ENCODE measurements at regions not wholly inside any gene's neighbourhood (a gene's known extent, or its start where the extent isn't known, plus 50 kb on each side); places are given as distances from the start of the nearest gene placed in this dataset.
"Not testable (repeated sequence)": the region's sequence is repeated elsewhere in the genome, so short reads cannot be mapped to it uniquely, and the experiment has no call there.

- TF ChIP-seq CTCF (conservative IDR thresholded peaks at IDR 0.05; ENCODE audit: low read depth in 2 of 2); REST (IDR thresholded peaks at IDR 0.05; ENCODE audit: unreplicated experiment); EZH2phosphoT487 (IDR thresholded peaks at IDR 0.05; ENCODE audit: unreplicated experiment): not testable (repeated sequence)
Measured at GRCh38 chr6:81600488-81600887, 152.0 kb downstream of the TENT5A start.

Measured in GM23338 (cell line).